Fibroblast of lung (primary cell): ENCODE measurements at regions not wholly inside any gene's neighbourhood (a gene's known extent, or its start where the extent isn't known, plus 50 kb on each side); places are given as distances from the start of the nearest gene placed in this dataset.

ENCODE experiments used
- CTCF ChIP-seq, 2 donors: IDR thresholded peaks in 1 of 2; conservative IDR thresholded peaks in 1 of 2; 1 replicate in 1 of 2; 2 replicates in 1 of 2; pipeline ENCODE4 v1.5.1; 2011 to 2012; ENCODE audit warnings: low read length in 2 of 2, control low read depth in 1 of 2, inconsistent platforms in 1 of 2, low read depth in 1 of 2, mild to moderate bottlenecking in 1 of 2
- EZH2 ChIP-seq: IDR thresholded peaks from 2 replicates; pipeline ENCODE4 v1.5.1; 2012; ENCODE audit warnings: low read length, control low read depth, mild to moderate bottlenecking; ENCODE audit errors: missing control alignments

GRCh38 chr6:15880262-15880973 lies 217.6 kb upstream of the DTNBP1 start:
- no peak for TF ChIP-seq CTCF (conservative IDR thresholded peaks at IDR 0.05 in 1 of 2, IDR thresholded peaks at IDR 0.05 in 1 of 2; ENCODE audit: low read depth in 1 of 2, low read length in 2 of 2)
- TF ChIP-seq EZH2: no peak
